Activated T-cell treated with anti-CD3 and anti-CD28 coated beads for 1 hour (primary cell): ENCODE measurements at regions not wholly inside any gene's neighbourhood (a gene's known extent, or its start where the extent isn't known, plus 50 kb on each side); places are given as distances from the start of the nearest gene placed in this dataset.
"Not testable (repeated sequence)": the region's sequence is repeated elsewhere in the genome, so short reads cannot be mapped to it uniquely, and the experiment has no call there.

ENCODE experiments used
- DNase-seq: peaks from one replicate; pipeline ENCODE4 v3.0.0-alpha.2; 2020; ENCODE audit warnings: low read depth

DNA sequence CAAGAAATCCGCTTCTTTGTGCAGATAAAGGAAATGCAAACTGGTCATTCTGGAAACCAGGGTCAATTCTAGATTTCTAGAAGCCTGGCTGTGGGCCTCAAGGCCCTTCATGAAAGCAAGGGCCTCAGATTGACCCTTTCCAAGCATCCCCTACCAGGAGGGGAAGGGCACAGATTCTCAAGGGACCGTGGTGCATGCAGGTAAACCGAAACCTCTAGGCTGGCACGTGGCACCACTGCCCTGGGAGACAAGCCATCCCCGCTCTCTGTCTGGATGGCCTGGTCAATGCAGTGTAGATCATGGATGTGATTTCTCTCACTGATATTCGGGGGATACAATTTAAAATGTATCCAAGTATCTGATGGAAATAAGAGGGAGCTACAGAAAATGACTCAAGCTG is 69.4 kb downstream of the TOMM20 start:
- DNase-seq = no peak

GRCh38 chr1:235058695-235059094 is 69.9 kb downstream of the TOMM20 start:
- DNase-seq = no peak

DNA sequence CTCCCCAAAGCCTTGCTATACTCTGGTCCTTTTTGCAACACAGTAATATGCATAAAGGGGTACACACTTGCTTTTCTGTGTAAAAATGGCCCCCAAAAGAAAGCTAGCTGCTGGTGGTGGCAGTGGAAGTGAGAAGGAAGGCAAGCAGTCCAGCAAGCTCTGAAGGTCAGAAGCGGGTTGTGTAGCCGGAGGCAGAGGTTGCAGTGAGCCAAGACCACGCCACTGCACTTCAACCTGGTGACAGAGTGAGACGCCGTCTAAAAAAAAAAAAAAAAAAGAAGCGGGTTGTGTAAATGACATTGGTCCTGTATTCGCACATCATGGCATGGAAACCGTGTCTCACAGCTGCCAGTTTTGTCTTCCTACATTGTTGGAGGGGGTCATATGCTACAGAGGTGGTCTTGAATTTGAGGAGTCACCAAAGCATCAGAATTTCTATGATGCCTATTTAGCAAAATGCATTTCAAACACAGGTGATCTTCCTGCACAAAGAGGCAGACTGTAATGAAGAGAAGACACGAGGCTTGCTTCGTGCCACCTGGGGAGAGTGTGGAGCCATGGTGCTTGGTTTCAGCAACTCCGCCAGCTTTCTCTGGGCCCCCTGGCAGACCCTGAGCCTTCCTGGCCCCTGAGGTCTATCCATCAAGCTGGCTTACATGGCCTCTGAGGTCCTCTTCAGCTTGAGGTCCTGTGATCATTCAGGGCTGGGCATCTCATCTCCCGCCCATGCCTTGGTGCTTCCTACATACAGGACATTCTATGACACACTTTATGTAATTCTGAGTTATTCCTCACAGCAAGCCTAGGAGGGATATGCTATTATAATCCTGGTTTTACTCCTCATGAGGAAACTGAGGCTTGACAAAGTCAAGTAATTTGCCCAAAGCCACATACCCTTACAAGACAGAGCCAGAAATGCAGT is 71.0 kb downstream of the TOMM20 start:
- no peak for DNase-seq

GRCh38 chr1:235056937-235057336 is 71.7 kb downstream of the TOMM20 start:
- DNase-seq = no peak

GRCh38 chr1:235054936-235055335 is 73.7 kb downstream of the TOMM20 start:
- no peak for DNase-seq

- DNase-seq = no peak
Observed at GRCh38 chr1:235054466-235054865, 74.2 kb downstream of the TOMM20 start.

DNA sequence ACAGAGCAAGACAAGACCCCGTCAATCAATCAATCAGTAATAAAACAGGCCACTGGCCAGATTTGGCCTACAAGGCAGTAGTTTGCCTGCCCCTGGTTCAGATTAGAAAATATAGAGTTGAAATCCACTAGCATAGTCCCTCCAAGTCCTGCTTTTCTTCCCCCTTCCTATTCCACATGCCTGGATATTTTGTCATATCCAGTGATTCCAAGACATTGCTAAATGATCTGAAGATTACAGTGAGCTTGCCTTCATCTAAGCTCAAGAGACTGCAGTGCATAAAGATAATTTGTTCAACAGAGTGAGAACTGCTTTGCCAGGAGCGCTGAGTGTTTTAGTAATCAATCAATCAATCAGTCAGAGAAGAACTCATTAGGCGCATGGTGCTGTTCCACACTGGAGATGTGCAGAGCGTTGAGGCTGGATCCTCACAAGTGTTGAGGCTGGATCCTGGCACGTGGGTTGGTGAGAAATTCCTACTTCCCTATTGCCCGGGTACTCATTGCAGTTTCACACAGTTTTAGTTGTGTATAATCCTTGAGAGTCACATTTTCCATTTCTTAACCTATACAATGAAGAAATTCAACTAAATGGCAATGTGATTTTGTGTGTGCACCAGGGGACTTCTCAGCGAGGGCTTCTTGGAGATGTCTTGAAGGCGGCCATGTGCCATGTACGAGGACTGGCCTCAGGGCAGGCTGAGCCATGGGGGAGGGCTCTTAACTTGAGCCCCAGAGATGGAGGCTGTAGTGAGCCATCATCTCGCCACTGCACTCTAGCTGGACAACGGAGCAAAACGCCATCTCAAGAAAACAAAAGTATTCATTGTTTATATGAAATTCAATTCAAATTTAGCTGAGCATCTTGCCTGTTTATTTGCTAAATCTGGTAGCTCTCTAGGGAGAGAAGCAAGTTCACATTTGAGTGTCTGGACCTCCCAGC is 76.3 kb downstream of the TOMM20 start:
- no peak for DNase-seq

GRCh38 chr1:235051521-235051920 is 77.1 kb downstream of the TOMM20 start:
- DNase-seq = no peak

DNA sequence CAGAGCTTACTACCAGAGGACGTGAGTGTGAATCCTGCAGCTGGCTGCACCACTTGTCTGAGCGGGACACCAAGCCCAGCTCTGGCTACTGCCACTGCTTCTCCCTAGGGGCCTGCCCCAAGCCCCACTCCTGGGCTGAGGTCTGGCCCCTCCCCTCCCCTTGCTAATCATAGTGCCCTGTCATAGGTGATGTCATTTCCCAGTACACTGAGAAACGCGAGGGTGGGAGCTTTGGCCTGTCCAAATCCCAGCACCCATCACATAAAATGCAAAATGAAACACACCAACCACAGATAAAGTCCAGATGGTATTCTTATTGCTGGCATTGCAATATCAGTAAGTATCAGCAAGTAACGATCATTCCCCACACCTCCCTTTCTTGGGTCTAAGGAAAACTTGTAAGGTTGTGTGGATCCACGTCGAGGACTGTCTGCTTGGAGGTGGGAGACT is 77.7 kb downstream of the TOMM20 start:
- no peak for DNase-seq

GRCh38 chr1:235049716-235050378 is 78.8 kb downstream of the TOMM20 start:
- DNase-seq = not testable (repeated sequence)

DNA sequence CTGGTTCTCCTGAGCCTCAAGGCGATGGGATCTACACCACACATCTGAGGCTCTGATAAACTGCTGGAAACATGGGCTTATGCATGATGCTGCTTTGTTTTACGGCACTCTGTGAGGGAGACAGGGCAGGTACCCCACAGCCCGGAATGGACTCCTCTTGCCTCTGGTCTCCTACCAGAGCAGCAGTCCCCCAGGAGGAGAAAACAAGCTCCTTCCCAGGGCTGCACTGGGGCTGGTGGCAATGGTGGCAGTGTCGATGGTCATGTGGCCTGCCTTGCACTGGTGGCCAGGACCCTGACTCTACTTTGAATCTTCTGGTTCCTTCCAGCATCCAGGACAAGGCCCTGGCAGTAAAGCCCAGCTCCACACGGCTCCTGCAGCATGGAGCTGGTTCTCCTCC is 79.4 kb downstream of the TOMM20 start:
- DNase-seq = no peak

GRCh38 chr1:235047331-235047871 is 81.2 kb downstream of the TOMM20 start:
- DNase-seq = no peak

- no peak for DNase-seq
Observed at GRCh38 chr1:235045921-235046601, 82.6 kb downstream of the TOMM20 start.

DNA sequence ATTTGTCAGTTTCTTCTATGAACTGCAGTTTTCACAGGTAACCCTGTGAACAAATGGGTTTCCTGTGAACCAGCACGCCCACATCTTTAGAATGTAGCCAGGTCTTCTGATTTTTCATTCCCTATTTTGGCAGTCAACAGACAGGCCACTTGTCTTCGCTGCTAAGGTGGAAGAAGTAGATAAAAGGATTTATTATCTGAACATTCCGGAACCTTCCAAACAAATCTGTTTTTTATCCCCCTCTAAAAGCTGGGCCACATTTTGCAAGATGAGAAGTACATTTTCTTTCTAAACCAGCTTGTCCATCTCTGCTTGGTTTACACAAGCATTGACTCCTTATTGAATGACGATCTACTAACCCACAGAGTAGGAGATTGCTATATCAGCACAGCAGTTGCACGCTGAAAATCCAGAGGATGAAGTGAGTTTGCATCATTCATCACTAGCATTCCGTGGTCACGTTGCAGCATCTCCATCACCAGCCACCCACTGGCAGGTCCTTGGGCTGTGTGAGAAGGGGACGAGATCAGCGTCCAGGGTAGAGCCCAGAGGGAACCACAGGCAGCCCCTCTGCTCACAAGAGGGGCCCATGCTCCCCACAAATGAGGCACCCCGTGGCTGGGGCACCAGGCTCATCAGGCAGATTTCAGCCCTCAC is 83.5 kb downstream of the TOMM20 start:
- DNase-seq = no peak

- DNase-seq = no peak
Observed at GRCh38 chr1:235043234-235043633, 85.4 kb downstream of the TOMM20 start.

DNA sequence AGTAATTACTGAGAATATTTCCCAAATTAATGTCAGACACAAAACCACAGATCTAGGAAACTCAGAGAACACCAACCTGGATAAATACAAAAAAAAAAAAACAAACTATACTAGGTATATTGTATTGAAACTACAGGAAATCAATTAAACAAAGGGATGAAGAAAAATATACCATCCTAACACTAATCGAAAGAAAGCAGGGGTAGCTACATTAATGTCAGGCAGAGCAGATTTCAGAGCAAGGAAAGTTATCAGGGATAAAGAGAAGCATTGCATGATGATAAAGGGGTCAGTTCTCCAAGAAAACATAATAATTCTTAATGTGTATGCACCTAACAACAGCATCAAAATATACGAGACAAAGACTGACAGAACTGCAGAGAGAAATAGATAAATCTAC is 89.9 kb downstream of the TOMM20 start:
- DNase-seq = no peak

- DNase-seq = no peak
Observed at GRCh38 chr1:235035928-235036327, 92.7 kb downstream of the TOMM20 start.

GRCh38 chr1:235030919-235031596 is 97.6 kb downstream of the TOMM20 start:
- no peak for DNase-seq

DNA sequence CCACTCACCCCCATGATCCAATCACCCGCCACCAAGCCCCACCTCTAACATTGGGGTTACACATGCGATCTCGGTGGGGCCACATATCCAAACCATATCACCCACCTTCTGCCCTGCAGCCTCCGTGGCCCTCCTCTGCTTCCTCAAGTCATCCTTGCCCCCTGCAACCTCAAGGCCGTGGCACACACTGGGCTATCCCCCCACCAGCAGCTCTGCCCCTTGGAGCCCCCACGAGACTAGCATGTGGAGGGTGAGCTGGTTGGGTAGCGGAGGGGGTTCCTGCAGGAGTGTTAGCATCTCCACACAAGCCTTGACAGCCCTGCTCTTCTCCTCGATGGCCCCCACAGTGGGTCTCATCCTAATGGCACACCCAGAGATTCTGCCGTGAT is 100.8 kb downstream of the TOMM20 start:
- no peak for DNase-seq
